DND-41 (cell line): ENCODE measurements at regions not wholly inside any gene's neighbourhood (a gene's known extent, or its start where the extent isn't known, plus 50 kb on each side); places are given as distances from the start of the nearest gene placed in this dataset.

Experiments
- ATAC-seq: fragments of 200-7000 bp; cut with Tn5 transposase; 3 replicates; pipeline ENCODE4 v1.9.1; 2021; ENCODE audit warnings: low read depth; ENCODE audit not compliant: insufficient read depth
- DNase-seq: peaks from one replicate; pipeline ENCODE4 v3.0.0-alpha.2; 2020
- H2AFZ ChIP-seq: 2 replicates; pipeline ENCODE4 v1.6.0; 2012; ENCODE audit warnings: low read depth, low read length
- H3K27ac ChIP-seq: 2 replicates; pipeline ENCODE4 v1.5.1; 2012; ENCODE audit warnings: low read length, inconsistent platforms
- H3K27me3 ChIP-seq: fragments of 200-600 bp; sonication (generic); 2 replicates; pipeline ENCODE4 v1.6.0; 2012; ENCODE audit warnings: low read length, mild to moderate bottlenecking, inconsistent platforms; ENCODE audit not compliant: insufficient read depth, poor library complexity
- H3K36me3 ChIP-seq: 2 replicates; pipeline ENCODE4 v1.5.1; 2012; ENCODE audit warnings: low read length, inconsistent platforms; ENCODE audit not compliant: insufficient read depth
- H3K4me1 ChIP-seq: 2 replicates; pipeline ENCODE4 v1.5.1; 2012; ENCODE audit warnings: mild to moderate bottlenecking, low read length; ENCODE audit not compliant: insufficient read depth
- H3K4me2 ChIP-seq: 2 replicates; pipeline ENCODE4 v1.6.0; 2012; ENCODE audit warnings: mild to moderate bottlenecking, moderate library complexity, low read length, inconsistent platforms; ENCODE audit not compliant: insufficient read depth
- H3K4me3 ChIP-seq, 2 experiments: fragments of 200-600 bp in 1 of 2; shearing (Covaris generic) in 1 of 2; 2 replicates each; pipeline ENCODE4 v1.5.1; 2012 to 2016; ENCODE audit warnings: inconsistent platforms in 2 of 2, low read length in 2 of 2, mild to moderate bottlenecking in 2 of 2, low read depth in 1 of 2, moderate library complexity in 1 of 2
- H3K79me2 ChIP-seq: 2 replicates; pipeline ENCODE4 v1.6.0; 2012; ENCODE audit warnings: low read length, inconsistent platforms; ENCODE audit not compliant: insufficient read depth
- H3K9ac ChIP-seq: 2 replicates; pipeline ENCODE4 v1.6.0; 2012; ENCODE audit warnings: low read depth, mild to moderate bottlenecking, inconsistent platforms, low read length, moderate library complexity
- H3K9me3 ChIP-seq: 2 replicates; pipeline ENCODE4 v1.5.1; 2012; ENCODE audit warnings: low read length, moderate library complexity, mild to moderate bottlenecking, inconsistent platforms; ENCODE audit not compliant: insufficient read depth, severe bottlenecking
- H4K20me1 ChIP-seq: 2 replicates; pipeline ENCODE4 v1.6.0; 2012; ENCODE audit warnings: low read length; ENCODE audit not compliant: insufficient read depth
- CTCF ChIP-seq: IDR thresholded peaks from 2 replicates; pipeline ENCODE4 v1.5.1; 2012; ENCODE audit warnings: borderline replicate concordance, low read length, moderate library complexity, mild to moderate bottlenecking; ENCODE audit not compliant: poor library complexity, severe bottlenecking; ENCODE audit errors: extremely low read depth
- EZH2 ChIP-seq: IDR thresholded peaks from 3 replicates; pipeline ENCODE4 v1.6.1; 2012; ENCODE audit warnings: borderline replicate concordance, low read depth, mild to moderate bottlenecking, moderate library complexity, low read length, inconsistent platforms; ENCODE audit not compliant: severe bottlenecking

GRCh38 chr2:133718688-133719201 is 150.5 kb upstream of the NCKAP5 start:
- Histone ChIP-seq H3K4me2 (no peak overlapping the region), H3K27ac (no peak overlapping the region), H4K20me1 (no peaks in the 10 kb centered on the region), H3K27me3 (no peaks in the 10 kb centered on the region), H3K36me3 (no peaks in the 10 kb centered on the region), H3K9me3 (no peaks in the 10 kb centered on the region), H2AFZ (no peak overlapping the region), H3K4me1 (no peaks in the 10 kb centered on the region), H3K4me3 (no peak overlapping the region), H3K79me2 (no peaks in the 10 kb centered on the region), H3K9ac (no peak overlapping the region)
- TF ChIP-seq CTCF (no peak), EZH2 (no peak)
- ATAC-seq (no peak), DNase-seq (no peak)

GRCh38 chr2:133720429-133720828 is 152.2 kb upstream of the NCKAP5 start:
- no peak for DNase-seq

GRCh38 chr2:133721118-133721517 is 152.9 kb upstream of the NCKAP5 start:
- Histone ChIP-seq H3K4me1 (no peaks in the 10 kb centered on the region), H3K4me2 (no peak overlapping the region), H3K79me2 (no peaks in the 10 kb centered on the region), H4K20me1 (no peaks in the 10 kb centered on the region), H3K9ac (no peak overlapping the region), H3K27ac (no peak overlapping the region), H3K4me3 (no peak overlapping the region), H2AFZ (no peak overlapping the region), H3K27me3 (no peaks in the 10 kb centered on the region), H3K36me3 (no peaks in the 10 kb centered on the region), H3K9me3 (no peaks in the 10 kb centered on the region)
- TF ChIP-seq EZH2 (no peak), CTCF (no peak)
- DNase-seq (no peak), ATAC-seq (no peak)

More at GRCh38 chr2:133720429-133720828, 152.2 kb upstream of the NCKAP5 start:
- no peak overlapping the region for H3K4me3 ChIP-seq
- H3K36me3 ChIP-seq: no peaks in the 10 kb centered on the region
- H2AFZ ChIP-seq: no peak overlapping the region
- no peaks in the 10 kb centered on the region for H3K9me3 ChIP-seq
- H3K4me1 ChIP-seq: no peaks in the 10 kb centered on the region
- H3K79me2 ChIP-seq: no peaks in the 10 kb centered on the region
- H3K27me3 ChIP-seq: no peaks in the 10 kb centered on the region
- no peaks in the 10 kb centered on the region for H4K20me1 ChIP-seq
- no peak overlapping the region for H3K4me2 ChIP-seq
- H3K27ac ChIP-seq: no peak overlapping the region
- no peak for ATAC-seq
- TF ChIP-seq CTCF (no peak), EZH2 (no peak)
- H3K9ac ChIP-seq: no peak overlapping the region

GRCh38 chr2:133723133-133723532 is 154.9 kb upstream of the NCKAP5 start:
- Histone ChIP-seq H4K20me1 (no peaks in the 10 kb centered on the region), H3K4me2 (no peak overlapping the region), H3K79me2 (no peaks in the 10 kb centered on the region), H3K9ac (no peak overlapping the region), H3K9me3 (no peaks in the 10 kb centered on the region), H3K4me3 (no peak overlapping the region), H3K36me3 (no peaks in the 10 kb centered on the region), H3K27me3 (no peaks in the 10 kb centered on the region), H2AFZ (no peak overlapping the region), H3K4me1 (no peaks in the 10 kb centered on the region), H3K27ac (no peak overlapping the region)
- TF ChIP-seq EZH2 (no peak), CTCF (no peak)
- no peak for ATAC-seq
- no peak for DNase-seq
